ENCODE measurements at regions not wholly inside any gene's neighbourhood (a gene's known extent, or its start where the extent isn't known, plus 50 kb on each side); places are given as distances from the start of the nearest gene placed in this dataset.

DNA sequence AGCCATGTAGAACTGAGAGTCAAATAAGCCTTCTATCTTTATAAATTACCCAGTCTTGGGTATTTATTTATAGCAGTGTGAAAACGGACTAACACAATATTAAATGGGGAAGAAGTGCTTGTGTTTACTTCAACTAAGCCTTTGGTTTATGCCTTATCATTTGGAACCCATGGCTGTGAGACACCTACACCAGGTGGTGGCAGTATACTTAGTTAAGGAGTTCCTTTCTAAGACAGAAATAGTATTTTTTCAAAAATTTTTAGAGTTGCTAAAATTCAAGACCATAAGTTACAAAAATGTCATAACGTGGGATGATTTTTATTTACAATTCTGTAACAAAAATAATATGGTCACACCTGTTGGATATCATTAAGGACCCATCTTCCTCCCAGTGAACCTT, 354.5 kb upstream of the SOX14 start:
- TF ChIP-seq, protein P1, sequence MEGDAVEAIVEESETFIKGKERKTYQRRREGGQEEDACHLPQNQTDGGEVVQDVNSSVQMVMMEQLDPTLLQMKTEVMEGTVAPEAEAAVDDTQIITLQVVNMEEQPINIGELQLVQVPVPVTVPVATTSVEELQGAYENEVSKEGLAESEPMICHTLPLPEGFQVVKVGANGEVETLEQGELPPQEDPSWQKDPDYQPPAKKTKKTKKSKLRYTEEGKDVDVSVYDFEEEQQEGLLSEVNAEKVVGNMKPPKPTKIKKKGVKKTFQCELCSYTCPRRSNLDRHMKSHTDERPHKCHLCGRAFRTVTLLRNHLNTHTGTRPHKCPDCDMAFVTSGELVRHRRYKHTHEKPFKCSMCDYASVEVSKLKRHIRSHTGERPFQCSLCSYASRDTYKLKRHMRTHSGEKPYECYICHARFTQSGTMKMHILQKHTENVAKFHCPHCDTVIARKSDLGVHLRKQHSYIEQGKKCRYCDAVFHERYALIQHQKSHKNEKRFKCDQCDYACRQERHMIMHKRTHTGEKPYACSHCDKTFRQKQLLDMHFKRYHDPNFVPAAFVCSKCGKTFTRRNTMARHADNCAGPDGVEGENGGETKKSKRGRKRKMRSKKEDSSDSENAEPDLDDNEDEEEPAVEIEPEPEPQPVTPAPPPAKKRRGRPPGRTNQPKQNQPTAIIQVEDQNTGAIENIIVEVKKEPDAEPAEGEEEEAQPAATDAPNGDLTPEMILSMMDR (conservative IDR thresholded peaks at IDR 0.05; ENCODE audit: low read depth, low read length) = peak; percentile 19; the same call in 1 of the 2 replicates
- no peak for TF ChIP-seq EZH2 (IDR thresholded peaks at IDR 0.05; ENCODE audit: borderline replicate concordance, low read depth, low read length, poor library complexity, severe bottlenecking)

Data from A673 (cell line).